HG03469 (cell line): ENCODE measurements at regions not wholly inside any gene's neighbourhood (a gene's known extent, or its start where the extent isn't known, plus 50 kb on each side); places are given as distances from the start of the nearest gene placed in this dataset.

ENCODE experiments used
- ATAC-seq: cut with Tn5 transposase; IDR thresholded peaks from one replicate; pipeline ENCODE4 v1.9.1; 2021; ENCODE audit warnings: mild to moderate bottlenecking, moderate library complexity, moderate number of reproducible peaks; ENCODE audit not compliant: unreplicated experiment

DNA sequence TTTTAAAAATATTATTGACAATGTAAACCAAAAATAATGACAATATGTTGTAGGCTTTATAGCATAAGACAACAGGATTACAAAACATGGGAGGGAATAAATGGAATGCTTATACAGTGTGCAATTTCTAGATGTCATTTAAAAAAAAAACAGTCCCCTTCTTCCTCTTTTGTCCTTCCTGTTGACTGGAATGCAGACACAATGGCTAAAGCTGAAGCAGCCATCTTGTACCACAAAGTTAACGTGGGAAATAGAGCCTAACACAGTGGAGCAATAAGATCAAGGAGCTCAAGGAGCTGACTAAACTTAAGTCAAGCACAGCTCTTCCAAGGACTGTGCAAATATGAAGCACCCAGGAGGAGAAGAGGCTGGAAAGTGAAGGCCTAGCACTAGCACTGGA, 208.1 kb downstream of the ARHGAP12 start:
- ATAC-seq = no peak

GRCh38 chr10:31709476-31709875, 219.2 kb downstream of the ARHGAP12 start:
- no peak for ATAC-seq

DNA sequence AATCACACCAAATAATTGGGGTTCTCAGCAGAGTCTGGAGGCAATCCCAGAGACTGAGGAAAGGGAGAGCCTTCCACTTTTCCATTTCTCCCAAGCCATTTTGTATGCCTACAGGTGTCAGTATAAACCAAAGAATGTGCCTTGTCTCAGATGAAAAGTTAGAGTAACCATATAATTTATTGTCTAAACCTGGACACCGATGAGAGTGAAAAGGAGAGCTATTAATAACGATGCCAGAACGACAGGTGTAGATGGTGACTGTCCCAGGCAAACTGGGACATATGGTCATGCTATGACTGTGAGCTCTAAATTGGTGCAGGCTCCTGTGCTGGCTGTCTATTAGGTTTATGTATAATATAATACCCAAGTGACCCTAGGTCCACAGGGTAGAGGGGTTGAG, 219.6 kb downstream of the ARHGAP12 start:
- ATAC-seq = no peak

DNA sequence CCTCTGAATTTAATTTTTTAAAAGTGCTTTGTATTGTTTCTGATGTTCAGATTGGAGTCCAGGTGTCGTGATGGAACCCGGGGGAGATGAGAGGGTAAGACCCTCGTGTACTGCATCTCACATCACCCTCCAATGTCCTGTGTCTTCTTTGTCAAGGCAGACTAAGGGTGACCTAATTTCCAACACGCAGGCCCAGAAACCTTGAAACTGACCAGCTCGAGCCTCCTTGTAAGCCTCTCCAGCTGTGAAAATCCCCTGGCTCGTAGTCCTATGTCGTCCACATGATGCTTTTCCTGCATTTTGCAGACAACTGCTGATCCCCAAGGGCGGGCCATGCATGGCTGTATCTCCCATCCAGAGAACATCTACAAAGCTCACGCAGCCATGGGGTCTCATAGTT, 220.2 kb downstream of the ARHGAP12 start:
- ATAC-seq = no peak

GRCh38 chr10:31708046-31708445, 220.6 kb downstream of the ARHGAP12 start:
- ATAC-seq = no peak

DNA sequence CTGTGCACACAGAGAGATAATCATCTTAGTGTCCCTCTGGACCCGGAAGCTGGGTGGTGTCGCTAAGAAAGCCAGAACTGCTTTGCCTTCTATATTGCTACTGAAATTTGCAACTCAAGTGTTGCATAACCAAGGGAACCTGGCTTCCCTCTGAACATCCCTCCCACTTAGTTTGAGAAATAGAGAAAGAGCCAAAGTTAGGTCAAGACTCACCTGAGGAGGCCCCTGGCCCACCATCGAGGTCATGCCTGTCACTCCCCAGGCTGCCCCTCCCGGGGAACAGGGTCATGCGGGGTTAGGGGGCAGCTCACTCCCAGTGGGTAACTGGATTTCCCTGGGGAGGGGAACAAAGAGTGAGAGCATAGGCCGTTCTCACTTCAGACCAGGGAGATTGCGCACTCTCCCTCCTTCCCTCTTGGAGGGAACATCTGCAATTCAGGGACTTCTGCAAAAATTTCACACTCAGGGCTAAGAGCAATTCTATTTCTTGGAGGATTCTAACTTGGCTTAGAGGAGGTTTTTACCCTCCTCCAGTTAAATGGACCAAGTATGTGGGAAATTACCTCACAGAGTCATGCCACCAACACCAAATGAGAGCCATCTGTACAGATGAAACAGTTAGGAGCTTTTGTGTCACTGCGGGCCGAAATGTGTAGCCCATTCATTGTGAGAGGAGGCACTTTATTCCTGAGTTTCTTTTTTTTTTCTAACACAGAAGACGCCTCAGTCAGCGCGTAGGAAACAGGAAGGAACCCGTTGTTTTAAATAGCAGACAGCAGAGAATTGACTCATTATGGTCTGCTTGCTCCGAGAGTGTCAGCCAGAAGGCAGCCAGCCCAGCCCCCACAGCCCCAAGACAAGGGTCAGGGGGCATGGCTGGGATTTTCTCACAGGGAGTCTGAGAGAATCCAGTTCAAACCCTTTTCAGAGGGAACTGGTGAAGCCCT, 221.3 kb downstream of the ARHGAP12 start:
- peak; percentile 78 for ATAC-seq

GRCh38 chr10:31706464-31707092, 222.1 kb downstream of the ARHGAP12 start:
- ATAC-seq = no peak

DNA sequence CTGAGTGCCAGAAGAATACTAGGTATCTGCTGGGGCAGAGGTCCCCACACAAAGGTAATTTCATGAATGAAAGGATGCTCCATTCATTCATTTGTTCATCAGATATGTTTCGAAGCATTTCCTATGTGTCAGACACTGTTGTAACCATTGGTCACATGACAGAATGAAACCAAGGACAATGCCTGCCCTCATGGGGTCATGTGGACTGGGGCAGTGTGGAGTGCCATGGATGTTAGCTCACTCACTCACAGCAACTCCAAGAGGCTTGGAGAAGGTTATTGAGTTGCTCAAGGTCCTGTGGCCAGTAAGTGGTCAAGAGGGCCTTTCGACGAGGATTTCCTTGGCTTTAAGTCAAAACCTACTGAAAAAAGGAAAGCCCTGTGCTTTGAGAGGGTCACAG, 223.5 kb downstream of the ARHGAP12 start:
- no peak for ATAC-seq

DNA sequence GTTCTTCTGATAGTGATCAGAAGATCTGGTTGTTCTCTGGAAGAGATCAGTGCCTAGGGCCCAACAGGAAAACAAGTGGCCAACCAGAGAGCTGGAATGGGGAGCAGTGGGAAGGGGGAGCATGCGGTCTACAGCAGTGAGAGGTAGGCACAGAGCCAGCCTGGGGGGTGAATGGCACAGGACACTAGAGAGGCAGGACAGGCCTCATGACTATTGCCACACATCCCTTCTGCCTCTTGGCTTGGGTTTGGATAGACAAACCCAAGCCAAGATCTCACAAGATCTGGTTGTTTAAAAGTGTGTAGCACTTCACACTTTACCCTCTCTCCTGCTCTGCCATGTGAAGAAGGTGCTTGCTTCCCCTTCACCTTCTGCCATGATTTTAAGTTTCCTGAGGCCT, 224.4 kb downstream of the ARHGAP12 start:
- no peak for ATAC-seq

DNA sequence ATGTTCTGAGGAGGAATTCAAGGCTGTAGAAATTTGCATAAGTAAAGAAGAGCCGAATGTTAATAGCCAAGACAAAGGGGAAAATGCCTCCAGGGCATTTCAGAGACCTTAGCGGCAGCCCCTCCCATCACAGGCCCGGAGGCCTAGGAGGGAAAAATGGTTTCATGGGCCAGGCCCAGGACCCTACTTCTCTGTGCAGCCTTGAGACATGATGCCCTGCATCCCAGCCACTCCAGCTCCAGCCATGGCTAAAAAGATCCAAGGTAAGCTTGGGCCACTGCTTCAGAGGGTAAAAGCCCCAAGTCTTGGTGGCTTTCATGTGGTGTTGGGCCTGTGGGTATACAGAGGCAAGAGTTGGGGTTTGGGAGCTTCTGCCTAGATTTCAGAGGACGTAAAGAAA, 225.7 kb downstream of the ARHGAP12 start:
- ATAC-seq = no peak

DNA sequence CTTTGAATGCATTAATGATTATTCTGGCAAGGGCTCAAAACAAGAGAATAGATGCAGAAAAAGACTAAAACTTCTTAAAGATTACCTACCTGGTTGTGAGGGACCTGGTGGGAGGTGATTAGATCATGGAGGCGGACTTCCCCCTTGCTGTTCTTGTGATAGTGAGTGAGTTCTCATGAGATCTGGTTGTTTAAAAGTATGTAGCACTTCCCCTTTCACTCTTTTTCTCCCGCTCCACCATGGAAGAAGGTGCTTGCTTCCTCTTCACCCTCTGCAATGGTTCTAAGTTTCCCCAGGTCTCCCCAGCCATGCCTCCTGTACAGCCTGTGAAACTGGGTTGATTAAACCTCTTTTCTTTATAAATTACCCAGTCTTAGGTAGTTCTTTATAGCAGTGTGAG, 226.6 kb downstream of the ARHGAP12 start:
- ATAC-seq = no peak

DNA sequence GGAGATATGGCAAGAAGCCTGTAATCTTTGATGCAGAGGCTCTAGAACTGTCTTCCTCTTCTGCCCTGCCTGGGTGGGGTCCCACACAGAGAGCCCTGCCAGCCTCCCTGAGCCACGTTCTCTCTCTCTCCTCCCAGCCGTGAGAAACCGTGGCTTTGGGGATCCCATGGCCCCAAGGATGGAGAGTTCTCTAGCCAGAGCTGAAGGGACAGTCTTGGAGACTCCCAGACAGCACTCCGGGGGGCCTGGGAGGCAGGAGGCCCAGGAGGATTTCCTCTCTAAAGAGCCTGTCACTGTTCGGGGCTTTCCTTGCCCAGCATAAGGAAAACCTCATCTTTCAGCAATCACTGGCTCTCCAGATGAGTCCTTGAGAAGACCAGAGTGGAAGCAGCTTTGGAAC, 227.1 kb downstream of the ARHGAP12 start:
- ATAC-seq = no peak

DNA sequence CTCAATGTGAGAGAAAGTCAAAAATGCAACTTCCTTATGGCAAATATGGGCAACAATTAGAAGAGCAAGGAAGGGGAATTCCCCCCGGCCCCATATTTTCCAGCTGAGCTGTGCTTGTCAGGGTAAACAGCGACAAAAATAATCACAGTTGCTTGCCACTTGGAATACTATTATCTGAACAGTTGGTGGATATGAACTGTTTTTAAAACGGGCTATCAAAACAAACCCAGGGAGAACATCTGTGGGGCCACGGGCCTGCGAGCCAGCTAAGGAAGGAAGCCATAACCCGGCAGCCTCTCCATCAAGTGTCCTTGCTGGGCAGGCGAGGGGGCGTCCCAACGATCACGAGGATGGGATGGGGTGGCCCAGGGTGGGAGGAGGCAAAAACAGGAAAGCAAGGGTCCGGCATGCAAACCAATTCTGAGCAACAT, 228.4 kb downstream of the ARHGAP12 start:
- no peak for ATAC-seq

DNA sequence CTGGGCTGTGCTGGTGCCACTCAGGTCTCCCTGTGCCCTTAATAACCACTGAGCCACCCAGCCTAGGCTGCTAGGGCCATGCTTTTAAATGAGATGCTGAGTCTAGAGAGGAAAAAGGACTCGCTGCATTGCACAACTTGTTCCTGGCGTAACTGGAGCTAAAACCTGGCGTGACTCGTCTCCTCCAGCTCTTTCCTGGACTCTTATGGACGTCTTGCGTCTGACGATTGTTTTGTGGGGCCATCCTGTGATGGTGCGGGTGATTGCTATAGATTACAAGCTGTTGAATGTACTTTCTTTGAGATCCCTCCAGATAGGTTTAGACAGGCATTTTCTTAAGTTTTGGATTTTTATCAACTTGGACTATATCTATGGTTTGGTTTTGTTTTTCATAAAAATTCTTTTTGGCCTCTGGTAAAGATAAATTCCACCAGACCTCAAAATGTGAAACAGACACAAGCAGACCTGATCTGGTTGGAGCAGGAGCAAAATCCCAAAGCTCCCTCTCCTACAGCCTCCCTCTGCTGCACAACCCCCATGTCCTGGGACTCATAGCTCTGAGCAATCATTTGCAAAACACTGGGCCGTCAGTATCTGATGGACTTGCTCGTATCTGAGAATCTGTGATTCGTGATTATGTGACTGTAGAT, 230.3 kb downstream of the ARHGAP12 start:
- ATAC-seq = no peak

- ATAC-seq = no peak
Observed at GRCh38 chr10:31697271-31698180, 231.1 kb downstream of the ARHGAP12 start.

- no peak for ATAC-seq
Observed at GRCh38 chr10:31694929-31695837, 233.4 kb downstream of the ARHGAP12 start.

DNA sequence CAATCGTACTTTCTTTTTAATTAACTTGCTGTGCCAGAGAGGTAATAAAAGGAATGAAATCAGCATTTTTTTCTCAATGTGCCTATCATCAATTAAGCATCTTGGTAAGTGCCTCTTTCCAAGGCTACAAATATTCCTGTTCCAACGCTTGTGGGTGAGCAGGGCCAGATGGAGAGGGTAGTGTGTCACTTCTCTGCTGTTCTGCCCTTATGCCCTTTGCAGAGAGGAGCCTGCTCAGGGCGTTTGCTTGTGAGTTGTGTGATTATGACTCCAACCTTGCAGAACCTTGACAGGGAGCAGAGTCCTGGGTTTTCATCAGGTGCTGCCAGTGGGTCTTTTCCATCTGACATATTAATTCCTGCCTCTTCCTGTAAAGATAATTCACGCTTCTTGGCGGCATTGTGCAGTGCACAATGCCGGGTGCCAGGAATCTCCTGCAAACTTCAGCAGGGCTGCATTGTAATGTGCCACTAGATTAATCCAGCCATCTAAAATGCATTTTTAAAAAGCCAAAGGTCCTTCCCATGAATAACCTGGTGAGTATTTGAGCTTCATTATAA, 234.4 kb downstream of the ARHGAP12 start:
- no peak for ATAC-seq

DNA sequence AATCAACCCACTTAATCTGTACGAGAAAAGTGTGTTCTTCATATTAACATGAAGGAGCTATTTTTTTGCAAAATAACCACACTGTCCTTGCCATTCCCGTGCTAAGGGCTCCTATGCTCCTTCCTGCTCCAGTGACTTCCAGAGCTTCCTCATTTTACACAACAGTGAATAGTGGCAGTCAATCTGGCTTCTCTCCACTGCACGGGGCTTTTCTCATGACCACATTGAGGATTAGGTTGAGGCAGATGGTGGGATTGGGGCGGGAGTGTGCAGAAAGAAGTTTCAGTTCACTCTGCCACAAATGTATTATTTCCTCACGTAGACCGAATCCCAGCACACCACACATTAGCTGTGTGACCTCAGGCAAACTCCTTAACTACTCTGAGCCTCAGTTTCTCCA, 235.1 kb downstream of the ARHGAP12 start:
- no peak for ATAC-seq

- no peak for ATAC-seq
Observed at GRCh38 chr10:31689233-31689632, 239.4 kb downstream of the ARHGAP12 start.
